ENCODE measurements at regions not wholly inside any gene's neighbourhood (a gene's known extent, or its start where the extent isn't known, plus 50 kb on each side); places are given as distances from the start of the nearest gene placed in this dataset.

DNA sequence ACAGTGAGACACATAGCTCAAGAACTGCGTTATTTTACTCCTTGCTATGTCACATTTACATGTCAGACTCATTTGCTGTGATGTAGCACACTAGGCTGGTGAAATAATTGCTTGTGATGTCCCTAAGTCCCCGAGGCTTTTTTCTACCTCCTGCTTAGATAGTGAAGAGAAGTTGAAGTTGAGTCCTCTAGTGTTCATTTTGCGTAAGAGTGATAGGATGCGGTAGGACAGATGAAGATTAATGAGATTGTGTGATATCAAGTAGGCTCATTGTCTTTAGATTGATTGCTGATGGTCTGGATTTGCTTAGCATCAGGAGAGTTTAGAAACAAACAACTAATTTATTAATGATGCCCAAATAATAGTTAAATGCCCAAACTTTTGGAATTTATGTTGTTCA lies 173.6 kb upstream of the NUDT6 start:
- DNase-seq (ENCODE audit: low read depth): no peak

DNA sequence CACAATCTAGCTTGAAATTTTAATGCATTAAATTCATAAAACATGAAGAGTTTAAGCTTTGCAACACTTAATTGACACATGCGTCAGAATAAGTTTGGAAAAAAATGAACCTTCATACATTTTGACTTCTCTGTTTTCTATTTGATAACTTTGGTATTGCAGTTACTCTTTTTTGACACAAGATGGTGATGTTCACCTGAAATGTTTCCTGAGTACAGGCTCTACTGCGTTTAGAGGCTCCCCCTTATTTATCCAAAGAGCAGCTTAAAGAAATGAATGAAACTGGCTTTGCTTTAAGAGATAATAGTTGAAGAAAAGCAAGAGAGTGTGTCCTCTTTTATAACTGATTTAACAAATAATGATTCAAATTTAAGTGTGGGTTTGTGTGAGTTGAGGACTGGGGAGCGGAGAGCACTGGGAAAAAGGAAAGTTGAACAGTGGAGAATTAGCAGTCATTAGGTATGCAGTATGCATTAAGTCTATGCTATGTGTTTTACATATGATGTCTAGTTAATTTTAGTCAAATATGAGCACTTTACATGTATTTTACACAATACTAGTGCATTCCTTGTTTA lies 180.6 kb upstream of the NUDT6 start:
- peak; percentile 31 for DNase-seq (ENCODE audit: low read depth)

DNA sequence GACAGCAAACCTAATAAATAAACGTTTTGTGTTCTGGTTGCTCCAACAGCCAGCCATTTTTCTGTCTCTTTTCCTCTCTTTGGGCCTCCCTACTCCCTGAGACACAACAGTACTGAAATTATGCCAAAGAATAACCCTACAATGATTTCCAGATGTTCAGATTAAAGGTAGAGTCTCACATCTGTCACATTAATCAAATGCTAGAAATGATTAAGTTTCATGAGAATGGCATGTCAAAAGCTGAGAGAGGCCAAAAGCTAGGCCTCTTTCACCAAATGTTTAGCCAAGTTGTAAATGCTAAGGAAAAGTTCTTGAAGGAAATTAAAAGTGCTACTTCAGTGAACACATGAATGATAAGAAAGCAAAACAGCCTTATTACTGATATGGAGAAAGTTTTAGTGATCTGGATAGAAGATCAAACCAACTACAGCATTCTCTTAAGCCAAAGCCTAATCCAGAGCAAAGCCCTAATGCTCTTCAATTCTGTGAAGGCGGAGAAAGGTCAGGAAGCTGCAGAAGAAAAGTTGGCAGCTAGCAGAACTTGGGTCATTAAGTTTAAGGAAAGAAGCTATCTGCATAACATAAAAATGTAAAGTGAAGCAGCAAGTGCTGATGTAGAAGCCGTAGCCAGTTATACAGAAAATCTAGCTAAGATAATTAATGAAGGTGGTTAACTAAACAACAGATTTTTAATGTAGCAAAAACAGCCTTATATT lies 182.1 kb upstream of the NUDT6 start:
- no peak for DNase-seq (ENCODE audit: low read depth)

DNA sequence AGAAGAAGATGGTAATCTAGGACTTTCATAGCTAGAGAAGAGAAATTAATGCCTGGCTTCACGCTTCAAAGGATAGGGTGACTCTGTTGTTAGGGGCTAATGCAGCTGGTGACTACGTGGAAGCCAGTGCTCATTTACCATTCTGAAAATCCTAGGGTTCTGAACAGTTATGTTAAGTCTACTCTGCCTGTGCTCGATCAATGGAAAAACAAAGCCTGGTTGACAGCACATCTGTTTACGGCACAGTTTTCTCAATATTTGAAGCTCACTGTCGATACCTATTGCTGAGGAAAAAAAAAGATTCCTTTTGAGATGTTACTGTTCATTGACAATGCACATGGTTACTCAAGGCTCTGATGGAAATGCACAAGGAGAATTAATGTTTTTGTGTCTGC lies 182.6 kb upstream of the NUDT6 start:
- no peak for DNase-seq (ENCODE audit: low read depth)

GRCh38 chr4:123106747-123107146 lies 184.3 kb upstream of the NUDT6 start:
- DNase-seq (ENCODE audit: low read depth): no peak

DNA sequence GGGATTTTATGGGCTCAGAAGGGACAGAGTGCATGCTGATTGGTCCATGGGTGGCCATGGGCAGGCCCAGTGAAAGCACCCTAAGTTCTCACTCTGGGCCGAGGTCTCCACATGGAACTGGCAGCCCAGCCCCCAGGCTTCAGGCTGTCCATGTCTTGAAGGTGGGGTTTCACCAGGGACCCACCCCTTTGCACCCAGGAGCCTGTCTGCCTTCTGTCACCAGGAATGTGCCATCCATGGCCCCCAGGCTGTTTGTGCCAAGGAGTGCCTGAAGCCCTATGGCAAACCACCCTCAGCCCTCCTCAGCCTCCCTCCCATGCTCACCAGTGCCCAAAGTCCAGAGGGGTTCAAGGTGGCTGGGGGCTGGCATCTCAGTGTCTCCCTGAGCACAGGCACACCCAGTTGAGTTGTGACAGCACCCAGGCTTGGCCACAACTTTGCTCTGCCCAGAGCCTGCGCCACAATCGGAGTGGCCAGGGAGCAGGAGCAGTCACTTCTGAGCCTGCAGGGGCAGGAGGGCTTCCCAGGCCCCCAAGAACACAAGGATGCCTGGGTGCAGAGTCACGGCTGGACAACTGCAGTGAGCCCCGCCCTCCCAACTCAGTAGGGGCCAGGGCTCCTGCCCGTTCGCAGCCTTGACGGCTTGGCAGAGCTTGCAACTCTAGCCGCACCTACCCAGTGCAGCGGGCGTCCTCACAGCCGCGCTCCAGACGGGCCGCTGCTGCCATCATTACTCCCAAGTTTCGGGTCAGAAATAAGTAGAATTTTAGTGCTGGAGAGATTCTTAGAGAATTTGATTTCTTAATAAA lies 185.3 kb upstream of the NUDT6 start:
- DNase-seq (ENCODE audit: low read depth): no peak

GRCh38 chr4:123109139-123109538 lies 186.7 kb upstream of the NUDT6 start:
- DNase-seq (ENCODE audit: low read depth): no peak

DNA sequence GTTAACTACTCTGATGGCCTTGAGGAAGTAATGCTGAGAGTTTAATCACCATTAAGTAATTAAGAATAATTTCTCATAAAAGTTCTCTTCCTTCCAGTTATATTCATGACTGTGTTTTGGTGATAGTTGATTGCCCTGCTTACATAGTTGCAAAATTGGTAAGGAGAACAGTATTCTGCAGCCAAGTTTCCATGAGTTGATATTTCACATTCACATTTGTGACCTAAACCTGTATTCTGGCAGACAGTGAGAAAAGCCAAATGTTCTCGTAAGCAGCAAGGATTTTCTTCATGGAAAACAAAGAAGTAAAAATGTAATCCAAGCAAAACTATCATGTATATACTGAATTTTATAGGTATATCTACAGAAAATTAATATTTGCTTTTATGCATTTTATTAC lies 187.8 kb upstream of the NUDT6 start:
- no peak for DNase-seq (ENCODE audit: low read depth)

DNA sequence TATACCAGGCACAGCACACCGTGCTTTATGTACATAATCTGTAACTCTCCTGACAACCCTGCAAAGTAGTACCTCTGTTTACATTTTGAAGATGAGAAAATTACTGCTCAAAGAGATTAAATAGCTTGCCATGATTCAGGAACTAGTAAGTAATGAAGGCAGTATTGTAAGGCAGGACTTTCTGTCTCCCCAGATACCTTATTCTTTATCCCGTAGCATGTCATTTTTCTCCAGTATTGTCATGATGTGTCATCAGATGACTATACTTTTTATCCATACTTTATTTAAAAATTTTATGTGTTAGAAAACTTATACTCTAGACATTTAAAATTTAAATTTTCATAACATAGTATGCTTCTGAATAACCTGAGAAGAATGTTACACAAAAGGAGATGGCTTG lies 188.3 kb upstream of the NUDT6 start:
- DNase-seq (ENCODE audit: low read depth): no peak

DNA sequence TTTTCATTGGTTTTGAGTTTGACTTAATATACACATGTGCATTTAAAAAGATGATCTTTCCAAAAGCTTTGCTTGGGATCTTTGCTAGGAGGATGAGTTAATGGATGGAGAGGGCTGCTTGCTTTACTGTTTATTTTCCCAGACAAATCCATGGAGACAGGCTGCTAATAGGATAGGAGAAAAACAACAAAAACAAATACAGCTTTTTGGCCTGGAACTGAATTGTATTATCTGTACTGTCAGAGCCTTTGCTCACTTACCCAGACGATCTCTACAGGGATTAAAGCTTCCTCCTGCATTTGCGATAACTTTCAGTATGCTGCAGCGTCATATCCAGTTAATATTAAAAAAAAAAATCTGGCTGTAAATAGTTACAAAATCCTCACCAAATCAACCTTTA lies 190.8 kb upstream of the NUDT6 start:
- no peak for DNase-seq (ENCODE audit: low read depth)

- no peak for DNase-seq (ENCODE audit: low read depth)
Observed at GRCh38 chr4:123114084-123114914, 191.9 kb upstream of the NUDT6 start.

GRCh38 chr4:123114915-123115756 lies 192.7 kb upstream of the NUDT6 start:
- no peak for DNase-seq (ENCODE audit: low read depth)

DNA sequence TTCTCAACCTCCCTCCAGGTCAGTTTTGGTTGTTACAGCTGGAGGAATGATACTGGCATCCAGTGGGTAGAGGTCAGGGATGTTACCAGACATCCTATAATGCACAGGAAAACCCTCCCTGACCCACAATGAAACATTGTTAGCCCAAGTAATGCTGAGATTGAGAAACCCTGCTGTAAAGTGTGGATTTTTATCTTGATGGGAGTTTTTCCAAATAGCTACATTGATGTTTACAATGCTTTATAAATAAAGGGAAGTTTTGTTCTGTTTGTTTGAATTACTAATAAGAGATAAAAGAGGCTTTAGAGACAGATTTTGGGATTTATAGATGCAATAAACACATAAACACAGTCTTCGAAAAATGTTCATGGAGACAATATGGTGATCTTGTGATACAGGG lies 194.0 kb upstream of the NUDT6 start:
- DNase-seq (ENCODE audit: low read depth): no peak

GRCh38 chr4:123120473-123120872 lies 198.1 kb upstream of the NUDT6 start:
- no peak for DNase-seq (ENCODE audit: low read depth)

- no peak for DNase-seq (ENCODE audit: low read depth)
Observed at GRCh38 chr4:123121241-123121907, 199.0 kb upstream of the NUDT6 start.

DNA sequence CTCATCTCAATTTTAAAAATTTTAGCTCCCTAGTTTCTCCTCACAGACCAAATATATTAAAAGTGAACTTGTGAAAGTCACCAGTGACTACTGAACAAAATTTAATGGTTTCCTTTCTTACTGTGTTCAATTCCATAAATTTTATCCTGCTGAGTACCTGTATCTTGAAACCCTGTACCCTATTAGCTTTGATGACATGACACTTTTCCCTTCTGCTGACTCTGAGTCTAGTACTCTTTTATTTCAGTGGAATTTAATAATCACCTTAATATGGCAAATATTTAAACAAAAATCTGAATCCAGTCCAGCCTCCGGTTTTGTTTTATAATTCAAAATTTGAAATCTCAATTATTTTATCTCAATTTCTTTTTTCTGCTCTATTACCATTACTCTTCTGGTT lies 203.1 kb upstream of the NUDT6 start:
- no peak for DNase-seq (ENCODE audit: low read depth)

DNA sequence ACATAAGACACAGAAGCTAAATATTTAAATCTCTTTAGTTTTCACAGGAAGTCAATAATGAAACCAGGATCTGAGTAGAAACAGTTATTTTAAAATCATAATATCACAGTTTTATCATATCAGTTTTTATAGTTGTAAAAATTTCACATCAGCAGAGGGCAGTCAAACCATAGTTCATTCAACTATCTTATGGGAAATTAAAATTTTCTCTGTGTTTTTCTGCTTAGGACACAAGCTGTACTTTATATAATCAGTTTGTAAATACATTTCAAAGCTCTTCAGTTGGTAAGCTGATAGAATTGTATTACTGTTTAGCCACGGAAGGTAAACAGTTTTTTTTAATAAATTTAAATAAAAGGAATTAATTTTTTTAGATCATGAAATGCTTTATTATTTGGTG lies 204.8 kb upstream of the NUDT6 start:
- DNase-seq (ENCODE audit: low read depth): no peak

DNA sequence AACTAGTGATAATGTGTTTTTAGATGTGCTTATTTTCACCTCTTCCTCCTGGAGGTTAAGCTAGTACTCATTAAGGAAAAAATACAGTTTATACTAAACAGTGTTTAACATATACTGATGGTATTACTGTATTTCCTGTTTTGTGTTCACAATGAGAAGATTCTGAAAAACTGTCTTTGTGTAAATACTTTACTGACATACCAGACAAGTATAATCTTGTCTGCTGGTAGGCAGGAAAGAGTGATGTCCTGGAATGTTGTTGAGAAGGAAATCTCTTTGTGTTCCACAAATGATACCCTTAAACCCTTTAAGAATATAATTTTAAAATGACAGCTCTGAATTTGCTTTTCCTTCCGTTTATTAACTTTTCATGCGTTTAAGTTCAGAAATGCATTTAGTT lies 205.5 kb upstream of the NUDT6 start:
- no peak for DNase-seq (ENCODE audit: low read depth)

DNA sequence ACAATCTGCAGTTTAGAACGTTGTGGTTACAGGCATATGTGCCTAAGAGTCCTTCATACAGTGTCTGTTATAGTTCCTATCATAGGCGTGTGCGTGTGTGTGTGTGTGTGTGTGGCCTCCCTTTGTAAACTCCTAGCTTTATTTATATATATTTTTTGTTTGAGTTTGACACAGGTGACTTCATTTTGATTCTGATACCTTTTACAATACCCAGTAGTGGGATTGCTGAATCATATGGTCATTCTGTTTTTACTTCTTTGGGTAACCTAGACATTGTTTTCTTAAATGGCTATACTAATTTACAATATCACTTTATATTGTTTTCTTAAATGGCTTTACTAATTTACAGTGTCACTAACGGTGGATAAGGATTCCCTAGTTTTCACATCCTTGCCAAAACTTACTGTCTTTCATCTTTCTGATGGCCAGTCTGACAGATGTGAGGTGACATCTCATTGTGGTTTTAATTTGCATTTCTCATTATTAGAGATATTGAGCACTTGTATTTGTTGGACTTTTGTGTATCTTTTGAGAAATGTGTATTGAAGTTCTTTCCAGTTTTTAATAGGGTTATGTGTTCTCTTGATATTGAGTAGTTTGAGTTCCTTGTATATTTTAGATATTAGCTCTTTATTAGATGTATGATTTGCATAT lies 211.1 kb upstream of the NUDT6 start:
- DNase-seq (ENCODE audit: low read depth): no peak

GRCh38 chr4:123144616-123145015 lies 222.2 kb upstream of the NUDT6 start:
- no peak for DNase-seq (ENCODE audit: low read depth)
